HG03439 (cell line): ENCODE measurements at regions not wholly inside any gene's neighbourhood (a gene's known extent, or its start where the extent isn't known, plus 50 kb on each side); places are given as distances from the start of the nearest gene placed in this dataset.
"Not testable (repeated sequence)": the region's sequence is repeated elsewhere in the genome, so short reads cannot be mapped to it uniquely, and the experiment has no call there.

Source experiments
- ATAC-seq: cut with Tn5 transposase; IDR thresholded peaks from one replicate; pipeline ENCODE4 v1.9.1; 2021; ENCODE audit warnings: mild to moderate bottlenecking, moderate library complexity; ENCODE audit not compliant: unreplicated experiment

GRCh38 chr1:79196211-79196610, 189.7 kb upstream of the ADGRL4 start:
- no peak for ATAC-seq

- ATAC-seq: no peak
These were observed 186.9 kb upstream of the ADGRL4 start for GRCh38 chr1:79193211-79194079.

DNA sequence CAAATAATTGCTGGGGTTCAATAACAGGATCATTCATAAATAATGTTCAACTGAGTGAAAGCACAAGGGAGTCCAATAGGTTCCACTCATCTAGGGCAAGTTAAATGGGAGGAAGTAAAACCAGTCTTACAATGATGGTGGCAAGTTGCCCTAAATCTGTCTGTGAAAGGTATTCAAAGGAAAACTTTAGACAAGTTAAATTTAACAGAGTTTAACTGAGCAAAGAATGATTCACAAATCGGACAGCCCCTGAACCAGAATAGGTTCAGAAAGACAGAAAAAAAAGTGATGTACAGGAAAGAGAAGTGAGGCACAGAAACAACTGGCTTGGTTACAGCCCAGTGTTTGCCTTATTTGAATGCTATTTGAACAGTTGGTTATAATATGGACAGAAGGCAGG, 183.5 kb upstream of the ADGRL4 start:
- no peak for ATAC-seq

DNA sequence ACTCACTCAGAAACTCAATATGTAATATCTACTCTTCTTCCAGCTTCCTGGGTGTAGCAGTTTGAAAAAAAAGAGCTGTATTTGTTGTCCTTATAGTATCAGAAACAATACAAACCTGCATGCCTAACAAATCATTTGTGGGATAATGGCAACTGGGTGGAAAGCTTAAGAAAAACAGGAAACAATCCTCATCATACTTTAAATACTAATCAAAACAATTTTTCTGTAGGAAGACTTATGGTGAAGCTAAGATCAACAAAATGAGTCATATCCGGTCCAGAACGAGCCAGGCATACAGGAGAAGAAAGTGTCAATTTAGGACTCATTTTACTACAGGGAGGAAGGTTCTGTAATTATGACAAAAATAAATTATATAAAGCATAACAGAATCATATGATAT, 181.8 kb upstream of the ADGRL4 start:
- ATAC-seq: no peak

DNA sequence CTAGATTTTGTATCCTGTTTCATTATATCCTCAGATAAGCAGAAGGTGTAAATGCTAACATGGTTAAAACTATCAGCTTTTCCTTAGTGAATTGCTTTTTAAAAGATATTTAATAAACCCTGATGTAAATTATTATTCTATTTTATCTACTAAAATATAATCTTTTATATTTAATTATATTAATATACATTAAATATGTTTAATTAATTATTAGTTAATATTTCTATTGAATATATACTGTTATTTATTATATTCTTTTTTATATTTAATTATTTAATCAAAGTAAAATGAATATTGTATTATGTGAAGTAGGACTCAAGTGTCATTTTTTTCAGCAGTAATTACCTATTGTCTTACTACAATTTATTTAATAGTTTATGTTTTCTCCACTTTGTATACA, 179.7 kb upstream of the ADGRL4 start:
- no peak for ATAC-seq

GRCh38 chr1:79177844-79178243, 171.3 kb upstream of the ADGRL4 start:
- no peak for ATAC-seq

DNA sequence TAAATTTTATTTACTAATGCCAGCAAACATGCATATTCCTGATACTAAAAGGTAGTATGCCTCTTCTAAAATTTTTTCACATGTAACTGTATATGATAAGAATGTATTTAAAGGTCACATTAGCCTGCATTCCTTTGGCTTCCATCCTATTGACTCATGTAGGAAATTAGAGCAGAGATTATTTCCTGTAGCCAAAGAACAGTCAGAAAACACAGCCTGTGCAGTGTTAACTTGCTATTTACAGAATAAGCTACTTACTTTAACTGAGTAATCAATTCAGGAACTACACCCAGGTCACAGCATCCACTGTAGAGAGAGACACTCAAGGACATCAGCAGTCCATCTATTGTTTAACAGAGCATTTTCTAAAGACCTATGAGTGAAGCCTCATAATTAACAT, 154.5 kb upstream of the ADGRL4 start:
- ATAC-seq: no peak

DNA sequence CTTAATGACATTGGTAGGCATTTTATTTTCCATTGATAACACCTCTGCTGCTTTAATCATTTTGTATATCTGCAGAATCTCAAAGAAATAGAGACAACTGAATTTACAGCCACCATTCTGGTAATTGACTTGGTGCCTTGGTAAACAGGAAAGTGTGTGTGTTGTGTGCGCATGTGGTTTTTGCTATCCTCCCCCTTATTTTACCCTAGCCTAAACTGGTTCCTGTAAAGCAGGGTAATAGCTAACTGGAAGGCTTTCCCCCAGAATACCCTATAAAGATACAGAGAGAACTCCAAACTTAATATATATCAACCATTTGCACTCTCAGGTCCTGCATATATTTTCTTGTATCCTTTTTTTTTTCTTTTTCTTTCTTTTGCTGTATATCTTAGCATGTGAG, 149.5 kb upstream of the ADGRL4 start:
- no peak for ATAC-seq

DNA sequence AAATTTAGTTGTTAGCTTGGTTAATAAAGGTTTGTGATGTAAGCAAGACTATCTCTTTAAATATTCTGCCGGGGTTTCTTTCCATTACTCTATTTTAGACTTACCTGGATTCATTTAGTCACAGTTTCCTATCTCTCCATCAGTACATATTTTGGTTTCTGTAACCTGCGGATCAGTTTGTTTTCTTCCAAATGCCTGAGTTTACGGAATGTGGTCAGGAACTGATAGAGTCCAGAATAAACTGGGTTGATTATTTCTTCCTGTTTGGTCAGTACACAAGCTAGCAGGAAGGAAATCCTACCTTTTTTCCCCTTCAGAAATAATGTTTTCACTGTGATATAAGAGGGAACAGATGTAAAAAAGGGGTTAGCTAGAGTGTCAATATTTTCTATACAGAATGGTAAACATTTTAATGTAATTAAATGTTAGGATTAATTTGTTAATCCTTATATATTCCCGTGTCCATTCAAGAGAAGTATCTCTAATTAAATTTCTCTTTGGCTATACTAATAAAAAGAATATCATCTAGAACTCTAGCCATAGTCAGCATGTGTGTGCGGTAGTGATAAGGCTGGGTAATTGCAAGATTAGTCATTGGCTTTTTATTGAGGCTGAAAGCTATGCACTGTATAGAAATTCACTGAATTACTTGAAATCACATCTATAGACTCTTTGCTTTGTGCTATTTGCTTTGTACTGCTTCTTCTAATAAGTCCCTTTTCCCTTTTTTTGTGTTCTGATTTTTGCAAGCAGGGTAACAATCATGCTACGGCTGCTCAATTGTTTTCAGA, 144.7 kb upstream of the ADGRL4 start:
- ATAC-seq: no peak

- no peak for ATAC-seq
These were observed 144.0 kb upstream of the ADGRL4 start for GRCh38 chr1:79150576-79150975.

GRCh38 chr1:79138227-79138626, 131.7 kb upstream of the ADGRL4 start:
- not testable (repeated sequence) for ATAC-seq

- ATAC-seq: no peak
These were observed 127.3 kb upstream of the ADGRL4 start for GRCh38 chr1:79133774-79134364.

GRCh38 chr1:79131626-79132025, 125.1 kb upstream of the ADGRL4 start:
- no peak for ATAC-seq

DNA sequence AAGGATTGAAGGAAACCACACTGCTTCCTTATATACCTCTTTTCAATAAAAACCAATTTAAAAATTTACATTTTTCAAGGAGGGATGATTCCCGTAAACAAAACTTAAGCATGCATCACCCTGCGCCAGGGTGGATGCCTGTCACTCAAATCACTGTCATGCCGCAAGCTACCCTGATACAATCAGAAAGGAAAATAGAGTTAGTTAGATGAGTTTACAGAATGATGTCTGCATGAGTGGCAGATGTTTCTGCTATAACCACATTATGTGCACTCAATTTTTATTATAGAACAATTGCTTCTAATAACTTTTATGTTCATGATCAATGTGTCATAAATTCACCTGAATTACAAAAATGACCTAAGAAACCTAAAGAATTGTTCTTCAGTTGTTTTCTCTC, 123.4 kb upstream of the ADGRL4 start:
- no peak for ATAC-seq

- no peak for ATAC-seq
These were observed 122.2 kb upstream of the ADGRL4 start for GRCh38 chr1:79128722-79129121.

DNA sequence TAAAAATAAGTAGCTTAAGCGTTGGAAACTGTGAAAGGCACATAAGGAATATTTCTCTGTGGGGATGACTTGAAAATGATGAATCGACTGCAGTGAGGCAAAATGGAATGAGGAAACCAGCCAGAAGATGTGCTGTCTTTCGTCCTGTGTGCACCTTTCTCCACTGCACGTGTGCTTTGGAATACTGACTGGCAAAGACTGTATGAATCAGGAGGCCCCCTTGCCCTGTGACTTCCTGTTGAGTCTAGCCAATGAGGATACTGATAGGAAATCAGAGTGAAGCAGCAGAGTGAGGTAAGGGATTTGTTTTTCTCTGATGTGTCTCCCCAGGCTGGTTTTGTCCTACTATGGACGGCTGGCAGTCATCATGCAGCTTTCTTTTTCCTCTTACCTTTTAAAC, 118.2 kb upstream of the ADGRL4 start:
- no peak for ATAC-seq

DNA sequence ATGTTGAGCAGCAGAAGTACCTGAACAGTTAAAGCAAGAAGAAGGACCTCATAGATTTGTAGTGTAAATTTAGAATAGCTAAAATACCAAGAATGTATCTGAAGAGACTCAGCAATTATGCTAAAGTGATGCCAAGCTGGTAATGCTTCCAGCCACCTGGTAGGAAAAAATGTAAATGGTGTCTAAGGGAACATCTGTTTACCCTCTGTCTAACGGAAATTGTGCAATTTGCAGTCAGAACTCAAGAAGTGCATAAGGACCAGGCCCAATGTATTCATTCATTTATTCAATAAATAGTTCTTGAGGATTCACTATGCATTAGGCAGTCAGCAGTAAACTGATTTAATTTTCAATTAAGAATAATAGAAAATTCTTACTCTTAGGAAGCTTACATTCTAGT, 116.0 kb upstream of the ADGRL4 start:
- ATAC-seq: no peak

DNA sequence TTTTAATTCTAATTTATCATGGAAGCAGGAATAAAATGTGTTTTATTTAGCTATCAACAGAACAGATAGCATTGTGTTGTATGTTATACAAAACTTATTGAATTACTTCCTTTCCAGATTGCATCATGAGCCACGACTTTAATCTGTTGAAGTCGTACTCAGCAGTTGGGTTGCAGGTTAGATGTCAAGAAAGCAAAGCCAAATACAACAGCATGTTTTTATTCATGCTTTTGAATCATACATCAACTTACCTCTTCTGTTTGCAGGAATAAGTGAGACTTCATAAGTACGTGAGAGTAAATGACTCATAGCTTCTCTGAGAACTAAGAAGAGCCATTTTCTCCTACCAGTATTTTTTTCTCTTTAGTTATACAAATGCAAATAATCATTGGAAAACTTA, 110.8 kb upstream of the ADGRL4 start:
- ATAC-seq: no peak

GRCh38 chr1:79113836-79114235, 107.3 kb upstream of the ADGRL4 start:
- ATAC-seq: no peak

DNA sequence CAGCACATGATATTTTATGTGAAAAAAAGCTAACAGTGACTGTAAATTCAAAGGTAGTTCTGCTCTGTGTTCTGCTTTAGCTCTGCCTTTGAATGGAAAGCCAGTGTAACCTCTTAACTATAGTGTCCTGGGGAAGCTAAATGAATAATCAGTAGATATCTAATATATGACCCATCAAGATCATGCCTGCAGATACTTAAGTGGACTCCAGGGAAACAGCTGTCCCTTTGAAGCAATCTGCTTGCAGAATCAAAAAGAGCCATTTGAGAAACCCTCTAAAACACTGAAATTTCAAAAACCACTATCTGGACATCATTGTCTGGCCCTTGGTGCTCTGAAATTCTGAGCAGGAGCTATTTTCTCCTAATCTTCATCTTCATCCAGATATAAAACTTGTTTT, 104.2 kb upstream of the ADGRL4 start:
- ATAC-seq: no peak

DNA sequence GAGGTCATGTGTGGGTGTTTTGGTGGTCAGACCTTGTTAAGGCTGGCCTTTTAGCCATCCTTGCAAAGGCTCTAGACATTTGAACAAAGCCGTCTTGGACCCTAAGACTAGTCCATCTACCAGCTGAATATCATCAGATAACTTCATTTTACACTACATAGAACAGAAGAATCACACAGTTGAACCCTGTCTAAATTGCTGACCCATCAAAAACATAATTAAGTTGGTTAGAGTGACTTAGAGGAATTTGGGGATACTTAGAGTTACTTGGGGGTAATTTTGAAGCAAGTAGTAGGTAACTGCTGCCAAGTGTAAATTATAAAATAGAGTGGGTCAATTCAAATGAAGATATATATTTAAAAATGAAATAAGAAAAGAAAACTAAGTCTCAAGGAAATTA, 102.9 kb upstream of the ADGRL4 start:
- no peak for ATAC-seq

DNA sequence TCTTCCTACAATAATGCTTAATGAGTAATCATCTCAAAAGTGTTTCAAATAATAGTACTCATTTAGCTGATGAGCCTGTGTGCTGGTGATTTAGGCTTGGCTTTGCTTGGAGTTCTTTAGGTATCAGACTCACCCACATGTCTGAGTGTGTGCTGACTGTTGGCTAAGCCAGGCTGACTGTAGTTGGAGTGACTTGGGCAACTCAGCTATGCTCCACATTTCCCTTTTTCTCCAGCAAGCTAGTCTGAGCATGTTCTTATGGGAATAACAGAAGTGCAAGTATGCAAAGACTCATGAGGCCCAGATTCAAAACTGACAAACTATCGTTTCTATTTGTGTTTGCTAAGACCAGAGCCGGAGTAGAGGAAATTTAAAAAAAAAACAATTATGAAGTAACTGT, 99.0 kb upstream of the ADGRL4 start:
- no peak for ATAC-seq
